HG03159 (cell line): ENCODE measurements at regions not wholly inside any gene's neighbourhood (a gene's known extent, or its start where the extent isn't known, plus 50 kb on each side); places are given as distances from the start of the nearest gene placed in this dataset.

ENCODE experiments used
- ATAC-seq: cut with Tn5 transposase; IDR thresholded peaks from one replicate; pipeline ENCODE4 v1.9.1; 2021; ENCODE audit warnings: mild to moderate bottlenecking, moderate library complexity; ENCODE audit not compliant: unreplicated experiment

DNA sequence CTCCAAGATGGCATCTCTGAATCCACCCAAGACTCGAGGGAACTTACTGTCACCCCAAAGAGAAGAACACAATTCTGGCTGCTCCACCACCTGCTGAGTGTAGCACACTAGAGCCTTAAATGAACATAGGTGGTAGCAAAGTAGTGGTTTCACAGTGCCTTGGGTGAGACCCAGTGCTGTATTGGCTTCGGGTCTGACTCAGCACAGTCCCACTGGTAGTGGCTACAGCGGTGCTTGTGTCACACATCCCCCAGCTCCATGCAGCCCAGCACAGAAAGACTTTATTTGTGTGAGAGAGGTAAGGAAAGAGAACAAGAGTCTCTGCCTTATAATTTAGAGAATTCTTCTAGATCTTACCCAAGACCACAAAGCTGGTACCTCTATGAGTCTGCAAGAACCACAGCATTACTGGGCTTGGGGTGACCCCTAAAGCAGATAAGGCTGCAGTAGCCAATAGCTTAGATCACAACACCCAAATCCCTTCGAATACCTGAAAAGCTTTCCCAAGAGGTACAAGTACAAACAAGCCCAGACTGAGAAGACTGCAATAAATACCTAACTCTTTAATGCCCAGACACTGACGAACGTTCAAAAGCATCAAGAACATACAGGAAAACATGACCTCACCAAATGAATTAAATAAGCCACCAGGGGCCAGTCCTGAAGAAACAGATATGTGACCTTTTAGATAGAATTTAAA is 83.3 kb upstream of the SLC38A4 start:
- ATAC-seq, result no peak

DNA sequence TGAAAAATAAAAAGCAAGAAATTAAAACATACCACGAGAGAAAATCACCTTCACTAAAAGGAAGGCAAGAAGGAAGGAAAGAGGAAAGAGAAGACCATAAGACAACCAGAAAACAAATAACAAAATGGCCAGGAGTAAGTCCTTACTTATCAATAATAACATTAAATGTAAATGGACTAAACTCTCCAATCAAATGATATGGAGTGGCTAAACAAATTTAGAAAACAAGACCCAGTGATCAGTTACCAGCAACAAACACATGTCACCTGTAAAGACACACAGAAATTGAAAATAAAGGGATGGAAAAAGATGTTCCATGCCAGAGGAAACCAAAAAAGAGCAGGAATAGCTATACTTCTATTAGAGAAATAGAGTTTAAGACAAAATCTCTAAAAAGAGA is 85.0 kb upstream of the SLC38A4 start:
- no peak for ATAC-seq

DNA sequence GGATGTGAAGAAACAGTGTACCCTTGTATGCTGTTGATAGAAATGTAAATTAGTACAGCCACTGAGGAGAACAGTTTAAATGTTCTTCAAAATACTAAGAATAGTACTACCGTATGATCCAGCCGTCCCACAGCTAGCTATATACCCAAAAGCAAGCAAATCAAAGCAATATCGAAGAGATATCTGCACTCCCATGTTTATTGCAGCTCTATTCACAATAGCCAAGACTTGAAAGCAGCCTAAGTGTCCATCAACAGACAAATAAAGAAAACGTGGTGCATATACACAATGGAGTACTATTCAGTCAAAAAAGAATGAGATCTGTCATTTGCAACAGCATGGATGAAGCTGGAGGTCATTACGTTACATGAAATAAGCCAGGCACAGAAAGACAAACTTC is 88.5 kb upstream of the SLC38A4 start:
- ATAC-seq, result no peak

DNA sequence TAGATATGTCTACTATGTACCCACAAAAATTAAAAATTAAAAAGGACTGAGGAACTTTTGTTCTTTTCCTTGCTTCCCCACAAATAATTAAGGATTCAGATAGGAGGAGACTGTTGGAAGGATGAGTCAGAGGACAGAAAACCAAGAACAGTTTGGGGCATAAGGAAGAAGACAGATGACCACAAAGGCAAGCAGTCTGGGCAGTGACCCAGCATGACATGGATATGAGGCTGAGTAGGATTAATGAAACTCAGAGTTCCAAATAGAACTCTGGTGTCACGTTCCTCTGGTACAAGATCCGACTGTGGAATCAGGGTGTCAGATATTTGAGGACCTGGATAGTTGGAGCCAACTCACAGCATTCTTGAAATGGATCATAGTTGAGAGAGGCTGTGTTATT is 89.3 kb upstream of the SLC38A4 start:
- no peak for ATAC-seq

DNA sequence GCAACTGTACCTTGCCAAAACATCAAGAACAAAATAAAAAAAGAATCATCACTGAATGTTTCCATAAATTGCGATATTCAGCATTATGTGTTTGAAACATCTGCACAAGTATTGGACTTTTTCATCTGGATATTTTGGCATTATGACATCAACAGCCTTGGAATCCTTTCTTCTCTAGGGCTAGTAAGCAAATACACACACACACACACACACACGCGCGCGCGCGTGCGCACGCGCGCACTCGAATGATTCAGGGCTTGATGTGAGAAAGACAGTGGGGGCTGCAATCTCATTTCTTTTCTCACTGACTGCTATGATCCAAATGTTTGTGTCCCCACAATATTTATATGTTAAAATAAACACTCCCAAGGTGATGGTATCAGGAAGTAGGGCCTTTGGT is 90.0 kb upstream of the SLC38A4 start:
- ATAC-seq, result no peak

DNA sequence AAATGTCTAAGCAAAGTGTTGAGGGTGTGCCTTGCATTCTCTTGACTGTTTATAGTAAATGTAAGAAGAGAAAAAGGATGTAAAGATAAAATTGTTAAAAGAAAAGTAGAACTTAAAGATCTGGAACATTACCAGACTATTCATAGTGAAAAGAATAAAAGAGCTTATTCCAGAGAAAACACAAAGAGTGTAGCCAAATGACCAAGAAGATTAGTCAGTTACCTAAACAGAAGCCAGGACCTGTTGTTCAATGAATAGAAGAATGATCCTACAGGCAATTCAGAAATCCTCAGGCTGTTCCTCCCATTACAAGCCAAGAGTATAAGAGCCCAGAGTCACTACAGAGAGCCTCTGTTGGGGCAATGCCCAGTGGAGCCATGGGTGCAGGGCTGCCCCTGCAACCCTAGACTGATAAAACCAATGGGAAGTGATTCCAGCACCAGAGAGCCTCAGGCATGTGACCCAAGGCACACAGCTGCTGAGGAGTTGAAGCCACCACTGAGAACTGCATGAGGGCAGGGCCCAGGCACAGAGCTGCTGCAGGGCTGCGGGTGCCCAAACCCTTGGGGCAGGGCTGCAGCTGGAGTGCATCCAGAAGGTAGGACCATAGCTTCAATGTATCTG is 91.1 kb upstream of the SLC38A4 start:
- ATAC-seq, result no peak

DNA sequence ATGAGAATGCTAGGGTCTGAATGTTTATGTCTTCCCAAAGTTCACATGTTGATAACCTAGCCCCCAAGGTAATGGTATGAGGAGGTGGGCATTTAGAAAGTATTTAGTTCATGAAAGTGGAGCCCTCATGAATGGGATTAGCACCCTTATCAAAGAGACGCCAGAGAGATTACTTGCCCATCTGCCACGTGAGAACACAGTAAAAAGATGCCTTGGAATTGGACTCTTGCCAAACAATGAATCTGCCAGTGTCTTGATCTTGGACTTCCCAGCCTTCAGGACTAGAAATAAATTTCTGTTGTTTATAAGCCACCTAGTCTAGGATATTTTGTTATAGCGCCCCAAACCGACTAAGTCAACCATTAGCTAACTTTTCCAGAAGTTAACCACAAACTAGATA is 92.0 kb upstream of the SLC38A4 start:
- ATAC-seq, result no peak

DNA sequence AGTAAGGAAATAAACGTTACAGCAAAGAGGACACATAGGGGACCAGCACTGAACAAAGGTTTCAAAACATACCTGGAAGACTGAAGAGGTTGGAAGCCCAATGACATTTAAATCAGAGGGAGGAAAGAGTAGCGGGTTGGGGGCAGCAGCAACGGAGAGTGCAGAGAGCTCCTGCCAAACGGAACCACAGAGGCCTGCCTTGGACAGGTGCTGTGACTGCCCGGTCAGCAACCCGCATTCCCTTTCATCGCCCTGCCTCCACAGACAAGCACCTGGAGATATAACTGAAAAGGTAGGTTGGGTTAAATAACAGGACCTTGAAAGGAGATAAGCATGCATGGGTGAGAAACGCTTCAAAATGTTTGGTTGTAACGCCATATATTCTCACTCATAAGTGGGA is 92.8 kb upstream of the SLC38A4 start:
- no peak for ATAC-seq

DNA sequence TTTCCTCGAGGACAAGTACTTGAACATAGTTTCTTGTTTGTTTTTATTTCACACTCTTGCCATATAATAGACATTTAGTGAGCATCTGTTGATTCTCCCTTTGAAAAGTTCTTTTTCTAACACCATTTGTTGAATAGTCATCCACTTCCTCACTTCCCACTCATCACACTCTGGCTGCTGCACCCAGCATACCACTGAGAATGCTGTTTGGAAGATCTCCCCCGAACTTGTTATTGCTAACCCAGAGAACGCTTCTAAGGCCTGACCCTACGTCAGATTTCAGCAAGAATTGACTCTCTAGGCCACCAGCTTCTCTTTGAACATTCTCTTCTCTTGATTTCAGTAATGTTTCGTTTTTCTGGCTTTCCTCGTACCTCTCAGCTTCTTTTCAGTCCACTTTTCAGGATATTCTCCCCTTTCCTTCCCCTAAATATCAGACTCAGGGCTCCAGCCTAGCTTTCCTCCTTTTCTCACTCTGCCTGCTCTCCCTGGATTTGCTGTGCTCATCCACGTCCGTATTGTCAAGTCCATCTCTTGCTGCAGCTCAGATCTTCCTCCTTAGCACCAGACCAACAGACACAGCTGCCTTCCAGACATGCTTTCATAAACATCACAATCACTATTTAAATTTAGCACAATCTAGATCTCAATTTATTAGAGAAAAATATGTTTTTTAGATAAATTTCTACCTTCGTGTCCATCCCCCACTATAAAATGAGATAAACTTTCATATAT is 94.0 kb upstream of the SLC38A4 start:
- no peak for ATAC-seq

DNA sequence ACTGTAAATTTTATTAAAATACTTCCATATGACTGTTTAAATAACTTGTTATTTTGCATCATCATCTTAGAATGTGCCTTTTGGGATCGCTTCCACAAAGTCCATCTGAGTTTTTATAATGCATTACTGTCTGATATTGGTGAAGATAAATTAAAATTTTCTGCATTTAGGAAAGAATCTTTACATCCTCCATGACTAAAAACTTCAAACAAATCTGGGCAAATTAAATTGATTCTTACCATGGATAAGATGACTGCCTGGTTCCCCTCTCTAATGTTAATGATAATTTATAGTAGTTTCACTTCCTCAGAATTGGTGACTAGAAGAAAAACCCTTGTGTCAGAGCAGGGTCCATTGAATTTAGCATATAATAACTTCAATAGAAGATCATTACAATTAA is 94.7 kb upstream of the SLC38A4 start:
- peak; percentile 96 for ATAC-seq

DNA sequence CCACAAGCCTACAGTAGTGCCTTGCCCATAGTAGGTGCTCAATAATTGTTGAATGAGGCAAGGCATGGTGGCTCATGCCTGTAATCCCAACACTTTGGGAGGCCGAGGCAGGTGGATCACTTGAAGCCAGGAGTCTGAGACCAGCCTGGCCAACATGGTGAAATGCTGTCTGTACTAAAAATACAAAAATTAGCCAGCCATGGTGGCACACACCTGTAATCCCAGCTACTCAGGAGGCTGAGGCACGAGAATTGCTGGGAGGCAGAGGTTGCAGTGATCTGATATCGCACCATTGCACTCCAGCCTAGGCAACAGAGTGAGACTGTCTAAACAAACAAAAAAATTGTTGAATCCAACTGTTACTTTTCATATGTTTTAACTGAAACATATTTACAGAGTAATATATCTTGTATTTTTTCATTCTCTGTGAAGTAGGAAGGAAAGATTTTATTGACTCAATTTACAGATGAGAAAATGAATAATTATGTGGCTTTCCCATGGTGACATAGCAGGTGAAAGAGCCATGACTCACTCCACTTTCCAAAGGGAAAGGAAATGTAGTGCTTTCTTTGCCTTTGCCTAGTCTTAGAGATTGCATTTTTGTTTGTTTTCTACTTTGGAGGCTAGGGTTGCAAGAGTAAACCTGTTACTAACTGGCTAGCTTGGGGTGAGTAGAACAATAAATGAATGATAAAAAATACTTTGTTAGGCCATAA is 95.4 kb upstream of the SLC38A4 start:
- peak; percentile 8 for ATAC-seq

DNA sequence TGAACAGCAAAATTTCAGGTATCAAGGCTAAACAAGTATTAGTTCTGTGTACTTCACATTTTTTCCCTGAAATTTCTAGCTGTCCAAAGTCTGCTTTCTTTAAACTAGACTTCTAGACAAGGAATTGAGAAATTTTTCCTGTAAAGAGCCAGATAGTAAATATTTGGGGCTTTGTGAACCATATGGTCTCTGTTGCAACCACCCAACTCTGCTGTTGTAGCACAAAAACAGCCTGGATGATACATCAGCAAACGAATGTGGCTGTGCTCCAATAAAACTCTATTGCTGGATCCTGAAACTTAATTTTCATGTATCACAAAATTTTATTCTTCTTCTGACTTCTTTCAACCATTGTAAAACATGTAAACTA is 96.0 kb upstream of the SLC38A4 start:
- ATAC-seq, result no peak

DNA sequence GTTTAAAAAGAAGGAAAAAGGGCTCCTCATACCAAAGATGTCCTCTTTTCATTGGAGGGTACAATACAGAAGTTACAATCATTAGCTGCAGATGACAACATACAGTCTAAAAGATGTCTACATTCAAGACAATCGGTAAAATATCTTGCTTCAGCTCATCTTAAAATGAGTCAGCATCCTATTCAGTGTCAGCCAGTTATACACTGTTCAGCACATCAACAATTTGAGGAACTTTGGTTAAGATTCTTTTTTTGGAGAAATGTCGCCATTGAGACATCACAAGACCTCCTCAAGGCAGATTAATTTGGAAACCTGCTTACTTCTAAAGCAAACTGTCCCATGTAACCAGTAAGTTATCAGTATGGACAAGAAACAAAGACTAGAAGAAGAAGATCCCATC is 100.7 kb upstream of the SLC38A4 start:
- ATAC-seq, result no peak

DNA sequence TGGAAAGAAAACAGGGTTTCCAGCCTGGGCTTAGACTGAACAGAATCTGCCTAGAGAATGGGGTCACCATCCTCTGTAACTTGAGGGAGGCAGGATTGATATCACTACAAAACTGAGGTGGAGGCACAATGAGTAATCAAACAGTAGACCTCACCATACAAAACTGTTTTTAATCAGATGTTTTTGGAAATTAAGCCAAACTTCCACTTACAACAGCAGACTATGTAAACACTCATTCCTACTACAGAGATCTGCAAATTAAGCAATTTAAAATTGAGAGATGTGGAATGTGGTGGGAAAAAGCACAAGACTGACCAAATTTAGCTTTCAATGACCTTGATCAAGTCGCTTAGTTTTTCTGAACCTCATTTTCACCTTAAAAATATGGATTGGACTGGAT is 104.3 kb upstream of the SLC38A4 start:
- no peak for ATAC-seq

DNA sequence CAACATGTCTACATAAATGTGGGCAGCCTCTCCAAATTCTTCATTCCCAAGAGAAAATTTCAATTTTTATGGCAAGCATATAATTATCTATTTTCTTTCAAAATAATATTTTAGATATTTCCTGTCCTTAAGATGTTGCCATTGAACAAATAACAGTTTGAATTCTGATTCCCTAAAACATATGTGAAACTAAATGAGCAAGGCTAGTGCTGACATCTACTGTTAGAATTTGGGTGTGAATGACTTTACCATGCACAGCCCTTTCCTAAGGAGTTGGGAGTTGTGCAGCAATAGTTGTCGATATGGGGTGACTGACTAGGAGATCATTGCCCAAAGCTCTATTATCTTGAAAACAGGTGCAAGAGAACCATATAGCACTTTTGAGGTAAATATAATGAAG is 108.2 kb upstream of the SLC38A4 start:
- no peak for ATAC-seq

DNA sequence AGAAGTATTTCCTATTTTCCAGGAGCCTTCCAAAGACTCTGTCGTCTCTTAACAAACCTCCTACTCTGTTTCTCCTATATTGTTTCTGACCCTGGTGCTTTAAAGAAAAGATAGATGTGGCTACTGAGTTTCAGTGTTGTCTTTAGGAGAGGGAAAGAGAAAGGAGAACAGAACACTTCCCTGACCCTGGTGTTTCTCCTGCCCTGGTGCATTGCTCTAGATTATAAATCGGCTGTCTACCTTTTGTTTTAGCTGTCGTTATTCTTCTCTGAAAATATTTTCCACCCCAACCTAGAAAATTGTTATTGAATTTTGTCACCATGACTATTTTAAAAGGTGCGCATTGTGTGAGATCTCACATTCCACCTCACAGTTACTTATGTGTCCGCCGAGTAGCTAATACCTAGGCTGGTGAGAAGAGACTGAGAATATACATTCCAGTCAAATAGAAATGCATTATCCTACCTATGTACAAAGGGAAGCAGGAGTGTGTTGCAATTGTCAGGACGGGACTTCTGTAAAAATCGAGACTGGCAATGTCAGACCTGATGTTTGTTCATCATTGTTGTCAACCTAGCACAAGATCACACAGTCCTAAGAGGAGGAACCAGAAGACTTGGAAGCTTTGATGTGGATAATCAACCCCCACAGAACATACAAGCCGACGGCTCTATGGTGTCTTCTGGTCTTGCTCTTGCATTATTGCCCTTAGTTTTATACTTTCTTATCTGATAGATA is 108.7 kb upstream of the SLC38A4 start:
- no peak for ATAC-seq

DNA sequence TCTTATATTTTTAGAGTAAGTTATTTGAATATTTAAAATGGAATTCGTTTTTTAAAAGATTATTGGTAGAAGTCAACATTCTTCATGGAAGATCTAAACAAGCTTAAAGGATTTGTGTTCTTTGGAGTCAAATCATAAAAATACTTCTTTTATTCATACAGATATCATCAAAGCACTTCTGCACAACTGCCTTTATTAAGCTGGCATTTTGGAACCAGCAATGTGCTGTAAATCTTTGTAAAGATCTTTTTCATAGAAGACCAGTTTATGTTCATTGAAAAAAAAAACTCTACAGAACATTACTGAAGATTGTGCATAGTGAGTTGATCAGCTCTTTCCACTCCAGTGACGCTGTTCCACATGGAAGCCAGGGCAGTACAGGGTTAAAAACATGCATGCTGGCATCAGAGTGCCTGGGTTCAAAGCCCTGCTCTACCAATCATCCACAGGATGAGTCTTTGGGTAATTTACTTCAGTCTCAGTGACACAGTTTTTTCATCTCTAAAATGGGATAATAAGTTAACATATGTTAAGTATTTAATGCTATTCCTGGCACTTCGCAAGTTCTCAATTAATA is 109.6 kb upstream of the SLC38A4 start:
- no peak for ATAC-seq

DNA sequence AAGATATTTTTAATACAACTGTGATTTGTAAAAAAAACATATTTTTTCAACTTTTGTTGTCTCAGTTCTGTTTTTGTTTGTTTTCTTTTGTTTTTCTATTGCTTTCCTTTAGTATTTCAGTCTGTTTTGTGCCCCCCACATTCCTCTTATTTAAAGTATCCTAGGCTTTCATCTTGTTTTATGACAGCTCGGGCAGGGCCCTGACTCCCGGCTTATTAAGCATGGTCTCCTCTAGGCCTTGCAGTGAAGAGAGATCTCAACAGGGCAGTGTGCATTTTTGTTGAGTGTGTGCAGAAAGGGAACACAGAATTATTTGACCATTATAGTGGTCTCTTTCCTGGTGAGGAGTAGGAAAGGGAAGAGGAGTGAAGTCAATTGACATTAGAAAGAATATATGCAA is 110.2 kb upstream of the SLC38A4 start:
- ATAC-seq, result no peak

DNA sequence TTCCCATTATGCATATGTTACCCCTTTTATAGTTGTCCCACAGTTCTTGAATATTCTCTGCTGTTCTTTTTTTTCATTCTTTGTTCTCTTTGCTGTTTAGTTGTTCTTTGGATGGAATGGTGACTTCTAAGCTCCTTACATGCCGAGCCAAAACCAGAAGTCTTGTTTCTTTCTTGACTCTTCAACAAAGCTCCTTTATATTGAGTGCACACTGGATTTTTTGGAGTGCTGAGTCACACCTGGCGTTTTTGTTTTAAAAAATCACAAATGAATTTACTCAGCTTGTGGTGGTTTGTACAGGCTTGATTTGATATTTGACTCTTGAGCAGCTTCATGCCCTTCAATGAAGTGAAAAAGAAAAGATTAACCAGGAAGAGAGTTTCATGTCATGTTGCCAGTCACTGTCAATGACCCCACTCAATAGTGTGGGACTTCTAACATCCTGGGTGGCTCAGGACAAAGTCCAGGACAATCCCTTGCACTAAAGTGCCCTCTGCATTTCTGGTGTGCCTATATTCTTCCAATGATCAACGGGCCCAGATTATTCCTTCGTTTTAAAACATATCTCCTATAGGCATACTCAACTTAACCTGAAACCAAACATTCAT is 112.4 kb upstream of the SLC38A4 start:
- no peak for ATAC-seq

DNA sequence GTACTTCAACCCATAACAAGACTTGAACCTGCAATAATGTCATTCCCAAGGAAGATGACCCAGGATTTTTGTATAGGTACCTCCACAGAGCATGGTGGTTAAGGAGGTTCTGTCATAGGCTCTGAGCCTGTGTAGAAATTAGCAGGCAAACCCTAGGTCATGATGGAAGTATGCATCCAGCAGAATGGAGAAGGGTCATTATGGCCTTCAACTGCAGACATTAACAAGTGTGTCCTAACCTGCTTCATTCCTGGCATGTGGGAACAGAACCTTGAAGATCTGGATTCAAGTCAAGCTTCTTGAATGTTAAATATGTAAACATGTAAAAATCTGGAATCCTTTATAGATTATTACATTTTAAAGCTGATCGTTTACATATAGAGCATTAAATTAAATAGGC is 116.2 kb upstream of the SLC38A4 start:
- ATAC-seq, result no peak
